ENCODE measurements at regions not wholly inside any gene's neighbourhood (a gene's known extent, or its start where the extent isn't known, plus 50 kb on each side); places are given as distances from the start of the nearest gene placed in this dataset.

- H3K27me3 ChIP-seq (ENCODE audit: control insufficient read depth in 1 of 2, insufficient read depth in 2 of 2, low read length in 2 of 2): no peaks in the 10 kb centered on the region
- ChIA-PET CTCF (no interaction called here), POLR2A (interaction anchor here (0.7 kb wide), 1 partner anchor 398 kb away, joined by 3 read pairs; no protein-coding TSS in a partner anchor)
- Mint-ChIP-seq H3K27me3 (no peaks in the 10 kb centered on the region), H3K4me3 (no peak overlapping the region), H3K27ac (no peak overlapping the region), H3K9me3 (no peaks in the 10 kb centered on the region), H3K4me1 (ENCODE audit: low read depth) (no peaks in the 10 kb centered on the region), H3K36me3 (ENCODE audit: low read depth) (no peaks in the 10 kb centered on the region)
- H3K4me3 ChIP-seq (ENCODE audit: low read length): no peak overlapping the region
- no peaks in the 10 kb centered on the region for H3K36me3 ChIP-seq (ENCODE audit: insufficient read depth, low read length)
- no peak overlapping the region for H3K27ac ChIP-seq (ENCODE audit: low read depth in 1 of 2, low read length in 2 of 2)
- no peaks in the 10 kb centered on the region for H3K4me1 ChIP-seq (ENCODE audit: insufficient read depth, low read length)
- TF ChIP-seq CTCF (IDR thresholded peaks at IDR 0.05): no peak
- ATAC-seq (ENCODE audit: poor library complexity): no peak
- no peak for DNase-seq
- H3K9me3 ChIP-seq (ENCODE audit: control insufficient read depth in 1 of 2, insufficient read depth in 1 of 2, low read length in 2 of 2): no peaks in the 10 kb centered on the region
- intact Hi-C loops (cut with DNase I, micrococcal nuclease): loop anchor here in 1 of 2 experiments (10.0 kb wide), 1 partner anchor 778 kb away; no protein-coding TSS in a partner anchor
Observed at GRCh38 chr13:107376341-107377125, 808.6 kb upstream of the ARGLU1 start.

- ATAC-seq (ENCODE audit: poor library complexity): no peak
- Mint-ChIP-seq H3K27me3 (no peaks in the 10 kb centered on the region), H3K4me1 (ENCODE audit: low read depth) (no peaks in the 10 kb centered on the region), H3K36me3 (ENCODE audit: low read depth) (no peaks in the 10 kb centered on the region), H3K9me3 (no peaks in the 10 kb centered on the region), H3K4me3 (no peak overlapping the region), H3K27ac (no peak overlapping the region)
- H3K4me1 ChIP-seq (ENCODE audit: insufficient read depth, low read length): no peaks in the 10 kb centered on the region
- POLR2A ChIA-PET: interaction anchor here (0.7 kb wide), 1 partner anchor 399 kb away, joined by 3 read pairs; no protein-coding TSS in a partner anchor
- no peak overlapping the region for H3K4me3 ChIP-seq (ENCODE audit: low read length)
- H3K36me3 ChIP-seq (ENCODE audit: insufficient read depth, low read length): no peaks in the 10 kb centered on the region
- no peak overlapping the region for H3K27ac ChIP-seq (ENCODE audit: low read depth in 1 of 2, low read length in 2 of 2)
- intact Hi-C loops (cut with DNase I, micrococcal nuclease): loop anchor here in 1 of 2 experiments (10.0 kb wide), 1 partner anchor 779 kb away; no protein-coding TSS in a partner anchor
- TF ChIP-seq CTCF (IDR thresholded peaks at IDR 0.05): no peak
- CTCF ChIA-PET: no interaction called here
- DNase-seq: no peak
- H3K9me3 ChIP-seq (ENCODE audit: control insufficient read depth in 1 of 2, insufficient read depth in 1 of 2, low read length in 2 of 2): no peaks in the 10 kb centered on the region
- no peaks in the 10 kb centered on the region for H3K27me3 ChIP-seq (ENCODE audit: control insufficient read depth in 1 of 2, insufficient read depth in 2 of 2, low read length in 2 of 2)
Observed at GRCh38 chr13:107375701-107376340, 807.9 kb upstream of the ARGLU1 start.

GRCh38 chr13:107374038-107374437, 806.1 kb upstream of the ARGLU1 start:
- ChIA-PET POLR2A (no interaction called here), CTCF (no interaction called here)
- no peaks in the 10 kb centered on the region for H3K27me3 ChIP-seq (ENCODE audit: control insufficient read depth in 1 of 2, insufficient read depth in 2 of 2, low read length in 2 of 2)
- intact Hi-C loops (cut with DNase I, micrococcal nuclease): loop anchor here in 1 of 2 experiments (10.0 kb wide), 1 partner anchor 781 kb away; no protein-coding TSS in a partner anchor
- no peaks in the 10 kb centered on the region for H3K4me1 Mint-ChIP-seq (ENCODE audit: low read depth)
- ATAC-seq (ENCODE audit: poor library complexity) (no peak), DNase-seq (no peak)
- H3K27me3 Mint-ChIP-seq: no peaks in the 10 kb centered on the region
- no peaks in the 10 kb centered on the region for H3K9me3 Mint-ChIP-seq
- no peaks in the 10 kb centered on the region for H3K9me3 ChIP-seq (ENCODE audit: control insufficient read depth in 1 of 2, insufficient read depth in 1 of 2, low read length in 2 of 2)
- no peak overlapping the region for H3K4me3 ChIP-seq (ENCODE audit: low read length)
- TF ChIP-seq CTCF (IDR thresholded peaks at IDR 0.05): no peak
- no peak overlapping the region for H3K27ac Mint-ChIP-seq
- H3K27ac ChIP-seq (ENCODE audit: low read depth in 1 of 2, low read length in 2 of 2): no peak overlapping the region
- H3K4me3 Mint-ChIP-seq: no peak overlapping the region
- no peaks in the 10 kb centered on the region for H3K36me3 Mint-ChIP-seq (ENCODE audit: low read depth)
- no peaks in the 10 kb centered on the region for H3K36me3 ChIP-seq (ENCODE audit: insufficient read depth, low read length)
- no peaks in the 10 kb centered on the region for H3K4me1 ChIP-seq (ENCODE audit: insufficient read depth, low read length)

Data from CD4-positive, alpha-beta T cell (primary cell).